GM12874 (cell line): ENCODE measurements at regions not wholly inside any gene's neighbourhood (a gene's known extent, or its start where the extent isn't known, plus 50 kb on each side); places are given as distances from the start of the nearest gene placed in this dataset.

Source experiments
- CTCF ChIP-seq: IDR thresholded peaks from 2 replicates; pipeline ENCODE4 v1.5.1; 2011; ENCODE audit warnings: low read depth, mild to moderate bottlenecking, control low read depth, low read length, moderate library complexity; ENCODE audit not compliant: insufficient read depth

GRCh38 chr5:39616131-39616530 is 191.4 kb upstream of the DAB2 start:
- no peak for TF ChIP-seq CTCF

GRCh38 chr5:39608024-39608423 is 183.2 kb upstream of the DAB2 start:
- TF ChIP-seq CTCF = no peak

GRCh38 chr5:39606591-39606990 is 181.8 kb upstream of the DAB2 start:
- no peak for TF ChIP-seq CTCF

GRCh38 chr5:39605588-39606575 is 181.1 kb upstream of the DAB2 start:
- TF ChIP-seq CTCF = no peak

GRCh38 chr5:39605145-39605544 is 180.4 kb upstream of the DAB2 start:
- TF ChIP-seq CTCF = no peak

GRCh38 chr5:39604491-39604890 is 179.7 kb upstream of the DAB2 start:
- TF ChIP-seq CTCF = no peak

GRCh38 chr5:39599721-39600431 is 175.1 kb upstream of the DAB2 start:
- TF ChIP-seq CTCF = peak; percentile 29; the same call in 1 of the 2 replicates
